ENCODE measurements at regions not wholly inside any gene's neighbourhood (a gene's known extent, or its start where the extent isn't known, plus 50 kb on each side); places are given as distances from the start of the nearest gene placed in this dataset.
A peak's percentile ranks its signal among the peaks of the same experiment; 100 is the strongest.

DNA sequence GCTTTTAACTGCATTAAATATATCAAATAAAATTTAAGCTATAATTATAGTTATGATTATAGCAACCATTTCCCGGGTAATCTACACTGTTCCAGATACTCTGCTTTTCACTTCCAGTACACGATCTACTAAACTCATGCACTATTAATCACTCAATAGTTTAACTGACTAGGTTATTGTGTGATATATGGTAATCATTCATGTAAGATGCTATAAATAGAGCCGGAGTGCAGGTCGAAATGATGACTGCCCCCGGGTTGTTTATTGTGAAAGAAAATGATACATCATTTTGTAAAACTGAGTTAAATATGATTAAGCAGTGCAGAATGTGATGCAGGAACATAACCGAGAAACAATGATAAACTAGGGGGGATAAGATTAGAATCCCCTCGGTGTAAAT lies 434.6 kb upstream of the DSEL start:
- DNase-seq, result no peak

DNA sequence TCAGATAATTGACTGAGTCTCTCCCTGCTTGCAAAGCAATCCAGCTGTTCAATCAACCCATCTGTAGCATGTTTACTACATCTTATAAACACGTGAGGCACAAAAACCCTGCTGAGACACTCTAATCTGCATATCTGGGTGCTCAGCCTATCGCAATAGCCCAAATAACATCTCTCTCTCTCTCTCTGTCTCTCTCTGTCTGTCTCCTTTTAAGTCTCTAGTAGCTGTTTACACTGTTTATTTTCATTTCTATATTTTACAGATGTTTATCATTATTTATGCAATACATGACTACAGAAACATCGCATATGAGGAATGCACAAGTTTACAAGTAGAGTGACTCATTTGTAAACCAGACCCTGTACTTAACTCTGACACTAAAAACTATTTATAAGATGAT lies 422.1 kb upstream of the DSEL start:
- DNase-seq, result no peak

DNA sequence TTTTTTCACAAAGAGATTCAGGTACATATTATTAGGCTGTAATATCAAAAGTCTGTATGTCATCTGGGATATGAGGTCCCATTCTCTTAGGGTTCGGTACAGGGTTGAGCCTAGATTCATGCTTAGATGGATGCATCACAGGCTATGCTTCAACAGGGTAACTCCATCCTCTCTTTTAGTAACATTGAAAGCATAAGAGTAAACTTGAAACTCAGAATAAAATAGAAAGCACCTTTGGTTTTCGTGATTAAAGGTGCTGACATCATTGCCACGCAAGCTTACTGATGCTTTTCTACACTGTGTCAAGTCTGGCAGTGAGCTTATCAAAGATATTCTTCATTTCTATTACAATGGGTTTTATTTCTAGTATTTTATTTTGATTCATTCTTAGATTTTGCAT lies 419.1 kb upstream of the DSEL start:
- peak; percentile 50 for DNase-seq

GRCh38 chr18:67933271-67933670 lies 416.8 kb upstream of the DSEL start:
- DNase-seq, result no peak

DNA sequence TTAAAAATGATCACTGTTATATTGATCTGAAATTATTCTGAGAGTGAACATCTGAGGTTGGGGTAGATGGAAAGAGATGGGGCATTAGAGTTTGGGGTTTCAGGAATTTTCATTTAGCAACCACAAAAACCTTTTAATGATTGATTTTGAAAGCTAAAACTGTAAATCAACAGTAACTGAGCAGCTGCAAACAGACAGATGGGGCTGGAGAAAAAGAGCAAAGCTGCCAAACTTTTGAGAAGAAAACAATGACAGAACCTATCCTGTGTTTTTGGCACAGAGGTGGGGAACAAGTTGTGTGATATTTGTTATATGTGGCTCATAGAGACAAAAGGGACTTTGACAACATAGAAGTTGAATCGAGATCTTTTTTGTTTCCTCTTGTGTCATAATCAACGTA lies 415.8 kb upstream of the DSEL start:
- DNase-seq, result no peak

GRCh38 chr18:67926929-67927864 lies 410.7 kb upstream of the DSEL start:
- no peak for DNase-seq

- no peak for DNase-seq
Measured at GRCh38 chr18:67924656-67925055, 408.1 kb upstream of the DSEL start.

DNA sequence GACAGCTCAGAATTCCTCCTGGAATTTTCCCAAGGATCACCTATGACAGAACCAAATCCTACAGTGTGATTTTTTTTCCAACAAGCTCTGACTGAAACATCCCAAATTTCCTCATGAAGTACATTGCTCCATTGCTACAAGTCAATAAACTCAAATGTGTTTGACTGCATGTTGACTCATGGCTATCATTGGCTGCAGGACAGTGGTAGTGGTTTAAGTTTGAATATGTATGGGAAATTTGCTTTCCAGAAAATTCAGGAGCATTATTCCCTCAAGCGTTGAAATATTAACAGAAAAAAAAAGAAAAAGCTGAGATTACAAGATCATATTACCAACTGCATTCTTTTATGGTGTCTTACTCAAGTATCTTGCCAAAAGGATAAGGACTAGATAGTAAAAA lies 402.8 kb upstream of the DSEL start:
- DNase-seq, result no peak

DNA sequence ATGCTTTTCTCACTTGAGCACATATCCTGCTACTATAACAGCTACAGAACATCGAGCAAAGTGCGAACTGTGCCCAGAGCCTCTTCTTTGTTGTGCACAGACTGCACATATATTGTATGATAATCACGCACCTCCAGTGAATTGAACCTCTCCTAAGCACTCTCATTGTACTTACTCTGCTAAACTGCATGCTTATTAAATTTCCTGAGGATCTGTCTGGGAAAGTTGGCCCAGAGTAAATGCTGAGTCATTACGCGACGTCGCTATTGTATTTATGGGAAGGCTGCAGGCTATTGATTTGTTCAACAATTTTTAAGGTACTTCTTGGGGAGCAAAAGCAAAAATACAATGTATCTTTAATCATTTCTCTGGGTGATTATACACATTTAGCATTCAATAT lies 399.6 kb upstream of the DSEL start:
- DNase-seq, result no peak

GRCh38 chr18:67913040-67913439 lies 396.5 kb upstream of the DSEL start:
- DNase-seq, result no peak

DNA sequence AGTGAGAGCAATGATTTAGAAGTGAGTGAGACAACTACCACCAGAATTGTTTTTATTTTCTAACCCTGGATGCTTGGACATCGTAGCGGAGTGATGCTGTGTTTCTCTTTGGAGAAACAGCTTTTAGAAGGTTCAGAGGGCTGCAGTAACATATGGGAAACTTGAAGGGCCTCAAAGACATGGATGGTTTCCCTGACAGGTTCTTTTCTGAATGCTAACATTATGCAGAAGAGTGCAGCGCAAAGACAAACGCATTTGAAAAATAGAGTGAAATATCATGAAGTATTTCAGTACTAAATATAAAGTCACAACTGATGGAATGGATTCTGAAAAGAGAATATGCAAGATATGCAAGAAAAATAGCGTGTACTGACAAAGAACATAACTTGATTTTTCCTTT lies 385.1 kb upstream of the DSEL start:
- no peak for DNase-seq

GRCh38 chr18:67896451-67896850 lies 379.9 kb upstream of the DSEL start:
- no peak for DNase-seq

DNA sequence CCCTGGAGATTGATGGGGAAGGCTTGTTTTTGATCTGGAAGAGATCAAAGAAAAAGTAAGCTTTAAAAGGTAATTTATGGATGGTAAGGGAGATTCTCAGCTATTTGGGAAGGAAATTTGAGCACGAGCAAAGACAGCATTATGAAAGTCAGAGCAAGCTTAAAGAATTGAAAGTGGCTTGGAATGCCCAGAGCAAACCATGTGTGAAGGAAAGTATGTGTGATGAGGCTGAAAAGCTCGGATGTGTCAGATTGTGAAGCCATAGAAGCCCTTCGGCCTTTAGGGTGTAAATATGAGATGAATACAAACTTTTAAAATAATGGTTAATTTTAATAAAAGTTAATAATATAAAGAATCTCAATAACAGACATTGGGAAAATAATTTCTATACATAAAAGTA lies 377.4 kb upstream of the DSEL start:
- DNase-seq, result no peak

GRCh38 chr18:67876871-67877270 lies 360.4 kb upstream of the DSEL start:
- no peak for DNase-seq

DNA sequence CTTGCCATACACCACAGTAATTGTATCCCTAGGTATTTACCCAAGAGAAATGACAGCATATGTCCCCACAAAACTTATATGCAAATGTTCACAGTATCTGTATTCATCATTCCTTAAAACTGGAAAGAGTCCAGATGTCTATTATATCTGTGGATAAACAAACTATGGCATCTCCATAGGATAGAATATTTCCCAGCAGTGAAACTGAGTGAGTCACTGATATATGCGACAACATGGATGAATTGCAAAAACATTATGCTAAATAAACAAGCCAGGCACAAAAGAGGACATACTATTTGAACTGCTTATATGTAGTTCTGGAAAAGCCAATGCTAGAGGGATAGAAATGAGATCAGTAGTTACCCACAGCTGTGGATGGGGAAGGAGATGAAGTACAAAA lies 359.4 kb upstream of the DSEL start:
- no peak for DNase-seq

DNA sequence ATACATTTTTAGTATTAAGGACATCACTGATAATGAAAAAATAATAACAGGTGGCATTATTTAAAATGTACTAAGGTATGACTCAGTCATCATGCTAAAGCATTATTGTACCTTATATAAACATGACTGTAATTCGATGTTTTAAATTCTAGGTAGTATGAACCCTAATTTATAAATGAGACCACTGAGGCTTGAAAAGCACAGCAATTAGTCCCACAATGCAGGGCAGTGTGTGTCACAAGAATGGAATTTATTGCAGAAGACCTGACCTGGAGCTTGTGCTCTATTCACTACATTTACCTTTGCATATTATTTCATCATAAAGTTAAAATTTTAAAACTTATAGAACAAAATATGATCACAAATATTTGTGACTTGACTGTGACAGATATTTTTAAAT lies 358.5 kb upstream of the DSEL start:
- no peak for DNase-seq

DNA sequence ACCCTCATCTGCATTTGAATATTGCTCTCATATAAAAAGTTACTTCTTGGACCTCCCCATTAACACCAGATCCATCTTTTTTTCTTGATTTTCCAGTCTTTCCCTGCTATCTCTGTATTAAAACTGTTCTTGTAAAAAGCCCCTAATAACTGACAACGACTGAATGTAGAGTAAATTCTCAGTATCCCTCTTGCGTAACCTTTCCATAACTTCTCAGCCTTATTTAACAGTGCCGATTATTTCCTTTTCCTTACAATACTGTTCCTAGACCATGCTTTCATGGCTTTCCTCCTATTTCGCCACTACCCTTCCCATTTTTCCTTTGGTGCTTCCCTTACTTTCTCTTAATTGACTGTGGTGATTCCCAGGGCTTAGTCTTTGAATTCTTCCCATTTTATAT lies 348.9 kb upstream of the DSEL start:
- DNase-seq, result no peak

- no peak for DNase-seq
Measured at GRCh38 chr18:67864677-67865340, 348.3 kb upstream of the DSEL start.

DNA sequence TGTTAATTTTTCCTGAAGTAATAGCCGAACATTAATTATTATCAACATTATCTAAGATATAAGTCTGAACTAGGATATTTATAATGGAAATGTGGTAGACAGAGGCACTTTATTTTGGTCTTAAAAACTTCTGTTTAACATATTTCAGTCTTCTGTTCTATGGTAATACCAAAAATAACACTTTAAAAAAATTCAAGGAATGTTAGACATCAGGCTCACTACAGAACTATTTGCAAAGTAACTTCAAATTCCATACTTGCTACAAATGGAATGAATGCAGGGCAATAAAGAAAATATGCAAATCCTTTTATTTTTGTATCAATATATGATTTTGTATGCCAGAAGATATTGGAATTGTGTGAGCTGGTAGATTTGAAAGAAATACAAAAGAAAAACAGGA lies 345.5 kb upstream of the DSEL start:
- DNase-seq, result no peak

GRCh38 chr18:67854340-67854739 lies 337.8 kb upstream of the DSEL start:
- DNase-seq, result no peak

DNA sequence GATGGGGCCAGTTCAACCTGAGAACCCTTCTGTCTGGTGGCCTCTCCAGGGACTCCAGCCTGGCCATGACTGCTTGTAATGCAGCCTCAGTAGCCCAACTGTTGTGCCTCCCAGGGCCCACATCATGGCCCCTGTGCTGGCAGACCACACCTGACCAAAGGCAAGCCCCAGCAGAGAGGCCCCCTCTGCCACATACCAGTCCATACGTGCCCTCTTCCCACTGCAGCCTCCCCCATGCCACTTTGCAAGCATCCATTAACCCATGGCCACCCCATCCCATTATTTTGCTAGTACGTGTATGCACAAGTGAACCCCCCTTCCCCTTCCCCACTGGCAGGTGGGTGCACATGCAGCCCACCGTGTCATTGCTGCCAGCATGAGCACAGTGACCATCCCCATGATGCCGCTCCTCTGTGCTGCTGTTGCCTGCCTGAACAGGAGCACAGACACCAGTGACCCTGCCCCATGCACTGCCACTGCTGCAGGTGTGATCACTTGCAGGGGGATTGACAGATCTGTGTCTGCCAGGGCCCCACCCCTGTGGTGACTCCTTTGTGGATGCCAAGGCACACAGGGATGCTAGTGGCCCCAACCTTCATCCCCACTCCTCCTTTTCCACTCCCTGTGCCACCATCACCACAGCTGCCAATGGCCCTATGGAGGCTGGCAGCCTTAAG lies 330.0 kb upstream of the DSEL start:
- no peak for DNase-seq

GRCh38 chr18:67845035-67845434 lies 328.5 kb upstream of the DSEL start:
- DNase-seq, result no peak

DNA sequence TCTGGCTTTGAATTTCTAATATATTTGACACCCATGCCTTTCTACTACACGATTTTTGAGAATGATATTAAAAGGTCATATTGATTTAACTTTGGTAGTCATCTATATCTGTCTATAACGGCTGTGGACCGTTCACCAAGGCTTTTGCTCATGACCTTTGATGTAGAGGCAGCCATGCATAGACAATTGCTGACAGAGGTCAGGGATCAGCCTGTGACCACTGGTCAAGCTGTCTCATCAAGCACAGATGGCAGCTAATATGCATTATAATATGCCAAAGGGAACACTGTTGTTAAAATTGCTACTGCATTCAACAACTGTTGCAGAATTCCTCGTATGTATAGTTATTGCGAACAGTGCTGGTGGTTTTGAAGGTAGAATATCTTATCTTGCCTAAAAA lies 323.9 kb upstream of the DSEL start:
- DNase-seq, result no peak

GRCh38 chr18:67818432-67818831 lies 301.9 kb upstream of the DSEL start:
- DNase-seq, result no peak

Data from activated CD4-positive, alpha-beta T cell treated with anti-CD3 and anti-CD28 coated beads, Interleukin-10, Interleukin-2, amounts not matched to agents 100 ng/mL and 50 ng/mL, durations not matched to agents 16 hours and 8 hours (primary cell).